ENCODE measurements at regions not wholly inside any gene's neighbourhood (a gene's known extent, or its start where the extent isn't known, plus 50 kb on each side); places are given as distances from the start of the nearest gene placed in this dataset.

DNA sequence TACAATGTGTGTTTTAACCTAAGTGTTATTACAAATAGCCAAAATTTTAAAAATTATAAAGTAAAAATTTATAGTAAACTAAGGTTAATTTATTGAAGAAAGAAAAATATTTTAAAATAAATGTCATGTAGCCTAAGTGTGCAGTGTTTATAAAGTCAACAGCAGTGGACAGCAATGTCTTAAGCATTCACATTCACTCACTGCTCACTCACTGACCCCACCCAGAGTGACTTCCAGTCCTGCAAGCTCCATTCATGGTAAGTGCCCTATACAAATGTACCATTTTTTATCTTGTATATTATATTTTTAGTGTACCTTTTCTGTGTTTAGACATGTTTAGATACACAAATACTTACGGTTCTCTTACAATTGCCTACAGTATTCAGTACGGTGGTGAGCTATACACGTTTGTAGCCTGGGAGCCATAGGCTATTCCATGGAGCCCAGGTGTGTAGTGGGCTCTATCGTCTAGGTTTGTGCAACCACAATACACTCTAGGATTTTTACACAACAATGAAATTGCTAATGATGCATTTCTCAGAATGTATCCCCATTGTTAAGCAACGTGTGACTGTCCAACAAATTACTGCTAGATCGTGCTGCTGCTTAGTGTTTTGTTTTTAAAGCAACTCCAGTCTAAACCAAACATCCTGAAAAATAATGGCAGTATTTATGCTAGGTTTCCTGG lies 108.9 kb upstream of the NAMPT start:
- intact Hi-C loops (cut with micrococcal nuclease) = no loop called here

GRCh38 chr7:106392590-106392989 lies 107.8 kb upstream of the NAMPT start:
- peaks cover 20% of the 10 kb centered on the region for H3K27me3 Mint-ChIP-seq (ENCODE audit: insufficient read depth)
- no peak overlapping the region for H3K27ac Mint-ChIP-seq
- peaks cover 2% of the 10 kb centered on the region for H3K36me3 Mint-ChIP-seq (ENCODE audit: low read depth)
- no peak for DNase-seq (ENCODE audit: low spot score)
- intact Hi-C loops (cut with micrococcal nuclease) = no loop called here
- H3K4me1 Mint-ChIP-seq (ENCODE audit: low read depth) = peaks cover 5% of the 10 kb centered on the region
- peaks cover 7% of the 10 kb centered on the region for H3K9me3 Mint-ChIP-seq
- no peak overlapping the region for H3K4me3 Mint-ChIP-seq

More for the DNA sequence above, 108.9 kb upstream of the NAMPT start:
- Mint-ChIP-seq H3K4me1 (ENCODE audit: low read depth) (peaks cover 5% of the 10 kb centered on the region), H3K9me3 (peaks cover 7% of the 10 kb centered on the region), H3K36me3 (ENCODE audit: low read depth) (peaks cover 2% of the 10 kb centered on the region), H3K27me3 (ENCODE audit: insufficient read depth) (peaks cover 19% of the 10 kb centered on the region), H3K27ac (no peak overlapping the region), H3K4me3 (no peak overlapping the region)
- no peak for DNase-seq (ENCODE audit: low spot score)

GRCh38 chr7:106392144-106392543 lies 107.4 kb upstream of the NAMPT start:
- H3K9me3 Mint-ChIP-seq = peaks cover 7% of the 10 kb centered on the region
- H3K36me3 Mint-ChIP-seq (ENCODE audit: low read depth) = peaks cover 2% of the 10 kb centered on the region
- H3K4me3 Mint-ChIP-seq = no peak overlapping the region
- intact Hi-C loops (cut with micrococcal nuclease) = no loop called here
- no peak overlapping the region for H3K27ac Mint-ChIP-seq
- H3K4me1 Mint-ChIP-seq (ENCODE audit: low read depth) = peaks cover 5% of the 10 kb centered on the region
- peaks cover 20% of the 10 kb centered on the region for H3K27me3 Mint-ChIP-seq (ENCODE audit: insufficient read depth)
- no peak for DNase-seq (ENCODE audit: low spot score)

- no peak overlapping the region for H3K4me3 Mint-ChIP-seq
- H3K27me3 Mint-ChIP-seq (ENCODE audit: insufficient read depth) = peaks cover 7% of the 10 kb centered on the region
- H3K9me3 Mint-ChIP-seq = no peaks in the 10 kb centered on the region
- H3K4me1 Mint-ChIP-seq (ENCODE audit: low read depth) = peaks cover 7% of the 10 kb centered on the region
- peaks cover 3% of the 10 kb centered on the region for H3K36me3 Mint-ChIP-seq (ENCODE audit: low read depth)
- no peak overlapping the region for H3K27ac Mint-ChIP-seq
- intact Hi-C loops (cut with micrococcal nuclease) = no loop called here
- no peak for DNase-seq (ENCODE audit: low spot score)
Measured at GRCh38 chr7:106386958-106387357, 102.2 kb upstream of the NAMPT start.

GRCh38 chr7:106384373-106384772 lies 99.6 kb upstream of the NAMPT start:
- intact Hi-C loops (cut with micrococcal nuclease) = no loop called here
- Mint-ChIP-seq H3K27ac (no peak overlapping the region), H3K9me3 (no peaks in the 10 kb centered on the region), H3K36me3 (ENCODE audit: low read depth) (peaks cover 3% of the 10 kb centered on the region), H3K4me1 (ENCODE audit: low read depth) (peaks cover 17% of the 10 kb centered on the region), H3K27me3 (ENCODE audit: insufficient read depth) (peaks cover 7% of the 10 kb centered on the region), H3K4me3 (no peak overlapping the region)
- DNase-seq (ENCODE audit: low spot score) = no peak

DNA sequence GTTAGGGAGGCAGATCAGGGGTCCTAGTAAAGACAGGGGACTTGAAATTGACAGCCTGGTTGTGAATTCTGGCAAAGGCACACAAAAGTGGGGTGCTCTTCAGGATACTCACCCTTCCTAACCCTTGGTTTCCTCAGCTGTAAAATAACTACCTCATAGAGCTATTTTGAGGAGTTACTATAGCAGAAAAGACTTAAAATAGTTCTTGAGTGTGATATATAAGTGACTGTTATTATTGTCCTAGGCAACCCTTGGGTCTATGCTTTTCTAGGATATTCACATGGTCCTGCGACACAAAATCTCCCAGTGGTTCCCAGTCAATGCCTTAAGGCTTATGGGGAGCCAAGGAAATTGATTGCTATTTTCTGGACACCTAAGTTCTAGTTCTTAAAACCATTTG lies 98.1 kb upstream of the NAMPT start:
- intact Hi-C loops (cut with micrococcal nuclease) = loop anchor here (2.0 kb wide), 1 partner anchor 16 kb away; no protein-coding TSS in a partner anchor
- H3K36me3 Mint-ChIP-seq (ENCODE audit: low read depth) = peaks cover 3% of the 10 kb centered on the region

GRCh38 chr7:106382129-106382528 lies 97.3 kb upstream of the NAMPT start:
- Mint-ChIP-seq H3K4me3 (no peak overlapping the region), H3K4me1 (ENCODE audit: low read depth) (peaks cover 25% of the 10 kb centered on the region), H3K27ac (no peak overlapping the region), H3K27me3 (ENCODE audit: insufficient read depth) (peaks cover 3% of the 10 kb centered on the region), H3K9me3 (no peaks in the 10 kb centered on the region), H3K36me3 (ENCODE audit: low read depth) (peaks cover 3% of the 10 kb centered on the region)
- DNase-seq (ENCODE audit: low spot score) = no peak
- intact Hi-C loops (cut with micrococcal nuclease) = loop anchor here (2.0 kb wide), 1 partner anchor 15 kb away; no protein-coding TSS in a partner anchor

More for the DNA sequence above, 98.1 kb upstream of the NAMPT start:
- Mint-ChIP-seq H3K27ac (no peak overlapping the region), H3K27me3 (ENCODE audit: insufficient read depth) (peaks cover 3% of the 10 kb centered on the region), H3K9me3 (no peaks in the 10 kb centered on the region), H3K4me1 (ENCODE audit: low read depth) (peaks cover 19% of the 10 kb centered on the region), H3K4me3 (no peak overlapping the region)
- DNase-seq (ENCODE audit: low spot score) = no peak

DNA sequence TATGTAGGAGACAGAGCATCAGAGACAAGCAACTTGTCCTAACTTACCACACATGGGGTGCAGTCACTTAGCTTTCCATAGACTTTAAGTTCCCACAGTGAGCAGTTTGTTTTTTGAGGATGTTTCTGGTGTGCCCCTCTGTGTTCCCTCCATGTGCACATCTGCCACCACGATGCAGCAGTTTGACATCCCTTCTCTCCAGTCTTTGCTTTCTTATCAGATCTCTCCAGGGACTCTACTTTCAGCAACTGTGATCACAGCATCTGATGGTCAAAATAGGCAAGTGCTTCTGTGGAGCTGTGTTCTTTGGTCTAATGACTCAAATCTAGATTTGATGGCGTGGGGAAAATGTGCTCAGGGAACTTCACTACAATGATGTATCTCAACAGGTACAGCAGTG lies 96.5 kb upstream of the NAMPT start:
- peaks cover 3% of the 10 kb centered on the region for H3K36me3 Mint-ChIP-seq (ENCODE audit: low read depth)
- no peak for DNase-seq (ENCODE audit: low spot score)
- peaks cover 25% of the 10 kb centered on the region for H3K4me1 Mint-ChIP-seq (ENCODE audit: low read depth)
- no peaks in the 10 kb centered on the region for H3K9me3 Mint-ChIP-seq
- intact Hi-C loops (cut with micrococcal nuclease) = no loop called here
- no peak overlapping the region for H3K27ac Mint-ChIP-seq
- no peak overlapping the region for H3K4me3 Mint-ChIP-seq
- H3K27me3 Mint-ChIP-seq (ENCODE audit: insufficient read depth) = peaks cover 3% of the 10 kb centered on the region

GRCh38 chr7:106377847-106378361 lies 93.1 kb upstream of the NAMPT start:
- no peak overlapping the region for H3K27ac Mint-ChIP-seq
- intact Hi-C loops (cut with micrococcal nuclease) = no loop called here

DNA sequence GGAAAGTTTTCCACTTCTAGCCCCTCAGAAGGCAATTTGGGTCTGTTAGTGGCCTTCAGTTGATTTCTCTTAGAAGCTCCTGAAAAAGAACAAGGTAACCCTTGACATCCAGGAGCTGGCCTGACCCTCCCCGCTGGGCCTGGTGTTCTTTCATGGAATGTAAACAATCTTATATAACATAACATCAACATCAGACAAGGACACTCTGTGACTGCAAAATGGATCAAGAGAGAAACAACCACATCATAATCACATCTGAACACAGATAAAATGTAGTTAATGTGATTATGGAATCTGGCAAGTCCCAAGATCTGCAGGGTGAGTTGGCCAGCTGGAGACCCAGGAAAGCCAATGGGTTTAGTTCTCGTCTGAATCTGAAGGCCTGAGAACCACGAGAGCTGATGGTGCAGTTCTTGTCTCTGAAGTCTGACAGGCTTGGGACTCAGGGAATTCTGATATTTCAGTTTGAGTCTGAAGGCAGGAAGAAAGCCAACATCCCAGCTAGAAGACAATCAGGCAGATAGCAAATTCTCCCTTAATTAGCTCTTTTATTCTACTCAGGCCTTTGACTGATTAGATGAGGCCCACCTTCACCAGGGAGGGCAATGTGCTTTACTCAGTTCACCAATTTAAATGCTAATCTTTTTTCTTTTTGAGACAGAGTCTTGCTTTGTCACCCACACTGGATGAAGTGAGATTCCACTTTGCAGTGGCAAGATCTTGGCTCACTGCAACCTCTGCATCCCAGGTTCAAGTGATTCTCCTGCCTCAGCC lies 91.4 kb upstream of the NAMPT start:
- Mint-ChIP-seq H3K9me3 (no peaks in the 10 kb centered on the region), H3K36me3 (ENCODE audit: low read depth) (no peaks in the 10 kb centered on the region), H3K27me3 (ENCODE audit: insufficient read depth) (no peaks in the 10 kb centered on the region), H3K27ac (no peak overlapping the region), H3K4me1 (ENCODE audit: low read depth) (peaks cover 11% of the 10 kb centered on the region), H3K4me3 (no peak overlapping the region)
- no peak for DNase-seq (ENCODE audit: low spot score)
- intact Hi-C loops (cut with micrococcal nuclease) = no loop called here

More at GRCh38 chr7:106377847-106378361, 93.1 kb upstream of the NAMPT start:
- no peaks in the 10 kb centered on the region for H3K36me3 Mint-ChIP-seq (ENCODE audit: low read depth)
- no peak for DNase-seq (ENCODE audit: low spot score)
- no peaks in the 10 kb centered on the region for H3K9me3 Mint-ChIP-seq
- peaks cover 19% of the 10 kb centered on the region for H3K4me1 Mint-ChIP-seq (ENCODE audit: low read depth)
- H3K27me3 Mint-ChIP-seq (ENCODE audit: insufficient read depth) = no peaks in the 10 kb centered on the region
- no peak overlapping the region for H3K4me3 Mint-ChIP-seq

GRCh38 chr7:106375499-106375898 lies 90.7 kb upstream of the NAMPT start:
- intact Hi-C loops (cut with micrococcal nuclease) = no loop called here
- Mint-ChIP-seq H3K9me3 (no peaks in the 10 kb centered on the region), H3K36me3 (ENCODE audit: low read depth) (no peaks in the 10 kb centered on the region), H3K4me3 (no peak overlapping the region), H3K4me1 (ENCODE audit: low read depth) (peaks cover 8% of the 10 kb centered on the region), H3K27me3 (ENCODE audit: insufficient read depth) (no peaks in the 10 kb centered on the region), H3K27ac (no peak overlapping the region)
- no peak for DNase-seq (ENCODE audit: low spot score)

DNA sequence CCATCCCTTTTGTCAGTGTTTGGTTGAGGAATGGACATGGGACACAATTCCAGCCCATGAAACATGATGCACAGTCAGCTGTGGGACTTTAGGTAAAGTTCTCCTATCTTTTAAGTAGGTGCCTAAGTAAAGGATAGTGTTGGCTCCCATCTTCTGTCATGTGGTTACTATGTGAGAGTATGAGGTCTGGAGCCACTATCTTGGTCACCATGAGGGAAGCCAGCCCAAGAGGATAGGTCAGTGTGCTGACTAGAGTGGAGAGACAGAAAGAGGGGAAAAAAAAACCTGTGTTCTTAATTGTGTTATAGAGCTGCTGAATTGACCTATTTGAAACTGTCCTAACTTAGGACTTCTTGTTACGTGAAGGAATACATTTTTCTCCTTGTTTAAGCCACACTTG lies 89.7 kb upstream of the NAMPT start:
- Mint-ChIP-seq H3K27me3 (ENCODE audit: insufficient read depth) (no peaks in the 10 kb centered on the region), H3K36me3 (ENCODE audit: low read depth) (no peaks in the 10 kb centered on the region), H3K4me3 (no peak overlapping the region), H3K9me3 (no peaks in the 10 kb centered on the region), H3K27ac (no peak overlapping the region), H3K4me1 (ENCODE audit: low read depth) (peaks cover 12% of the 10 kb centered on the region)
- DNase-seq (ENCODE audit: low spot score) = no peak
- intact Hi-C loops (cut with micrococcal nuclease) = no loop called here

DNA sequence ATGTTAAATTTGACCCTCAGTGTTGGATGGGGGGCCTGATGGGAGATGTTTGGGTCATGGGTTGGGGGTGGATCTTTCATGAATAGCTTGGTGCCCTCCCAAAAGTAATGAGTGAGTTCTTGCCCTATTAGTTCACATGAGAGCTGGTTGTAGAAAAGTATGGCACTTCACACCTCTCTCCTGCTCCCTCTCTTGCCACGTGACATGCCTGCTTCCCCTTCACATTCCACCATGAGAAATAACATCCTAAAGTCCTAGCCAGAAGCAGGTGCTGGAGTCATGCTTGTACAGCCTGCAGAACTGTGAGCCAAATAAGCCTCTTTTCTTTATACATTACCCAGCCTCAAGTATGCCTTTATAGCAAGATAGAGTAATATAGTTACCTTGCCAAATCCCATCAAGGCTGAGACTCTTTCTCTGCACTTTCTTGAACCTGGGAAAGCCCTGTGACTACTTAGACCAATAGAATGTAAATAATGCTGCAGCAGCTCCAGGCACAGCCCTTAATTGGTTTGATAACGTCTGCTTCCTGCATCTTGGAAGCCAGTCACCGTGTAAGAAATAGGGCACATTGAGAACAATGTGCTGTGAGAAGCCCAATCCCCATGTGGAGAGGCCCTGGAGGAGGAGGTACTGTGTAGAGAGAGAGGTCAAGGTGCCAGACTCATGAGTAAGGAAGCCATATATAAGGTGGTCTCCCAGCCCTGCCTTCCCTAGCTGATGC lies 88.0 kb upstream of the NAMPT start:
- peaks cover 22% of the 10 kb centered on the region for H3K4me1 Mint-ChIP-seq (ENCODE audit: low read depth)
- intact Hi-C loops (cut with micrococcal nuclease) = no loop called here
- H3K27ac Mint-ChIP-seq = no peak overlapping the region
- H3K9me3 Mint-ChIP-seq = no peaks in the 10 kb centered on the region
- no peak for DNase-seq (ENCODE audit: low spot score)
- no peaks in the 10 kb centered on the region for H3K27me3 Mint-ChIP-seq (ENCODE audit: insufficient read depth)
- no peak overlapping the region for H3K4me3 Mint-ChIP-seq
- H3K36me3 Mint-ChIP-seq (ENCODE audit: low read depth) = no peaks in the 10 kb centered on the region

Measured in activated T-helper 1 cell treated with anti-CD3 and anti-CD28 coated beads, Interleukin-12 subunit alpha, Interleukin-12 subunit beta, Interleukin-2, Interleukin-4 antibody, amounts not matched to agents 30 ng/mL and 10 ng/mL and 1 ng/mL, durations not matched to agents 14 hours and 24 hours and 36 hours (primary cell).